NCI-H1105 treated with DMSO at 0.1 percent for 48 hours (cell line): ENCODE measurements at regions not wholly inside any gene's neighbourhood (a gene's known extent, or its start where the extent isn't known, plus 50 kb on each side); places are given as distances from the start of the nearest gene placed in this dataset.
"Not testable (repeated sequence)": the region's sequence is repeated elsewhere in the genome, so short reads cannot be mapped to it uniquely, and the experiment has no call there.

Experiments
- DNase-seq: peaks from one replicate; lab custom pipeline; 2025; lab: John Stamatoyannopoulos, UW

- DNase-seq = no peak
Measured at GRCh38 chr6:112879920-112880413, 532.8 kb downstream of the RFPL4B start.

GRCh38 chr6:112881027-112881426, 533.9 kb downstream of the RFPL4B start:
- DNase-seq = no peak

GRCh38 chr6:112881828-112882780, 535.0 kb downstream of the RFPL4B start:
- no peak for DNase-seq

- no peak for DNase-seq
Measured at GRCh38 chr6:112883095-112883494, 536.0 kb downstream of the RFPL4B start.

- DNase-seq = peak; percentile 61
Measured at GRCh38 chr6:112886415-112886814, 539.3 kb downstream of the RFPL4B start.

- not testable (repeated sequence) for DNase-seq
Measured at GRCh38 chr6:112887424-112887823, 540.3 kb downstream of the RFPL4B start.

- DNase-seq = no peak
Measured at GRCh38 chr6:112899541-112899940, 552.4 kb downstream of the RFPL4B start.

- no peak for DNase-seq
Measured at GRCh38 chr6:112903361-112903760, 556.2 kb downstream of the RFPL4B start.

GRCh38 chr6:112906726-112907125, 559.6 kb downstream of the RFPL4B start:
- DNase-seq = no peak

GRCh38 chr6:112909781-112910180, 562.7 kb downstream of the RFPL4B start:
- no peak for DNase-seq

- no peak for DNase-seq
Measured at GRCh38 chr6:112910256-112910655, 563.1 kb downstream of the RFPL4B start.

- DNase-seq = no peak
Measured at GRCh38 chr6:112911959-112912358, 564.8 kb downstream of the RFPL4B start.

GRCh38 chr6:112912416-112913101, 565.4 kb downstream of the RFPL4B start:
- DNase-seq = no peak

GRCh38 chr6:112919744-112920143, 572.6 kb downstream of the RFPL4B start:
- DNase-seq = not testable (repeated sequence)

GRCh38 chr6:112920994-112921393, 573.9 kb downstream of the RFPL4B start:
- no peak for DNase-seq

GRCh38 chr6:112923940-112924587, 576.9 kb downstream of the RFPL4B start:
- DNase-seq = no peak

GRCh38 chr6:112925702-112926101, 578.6 kb downstream of the RFPL4B start:
- DNase-seq = no peak

- DNase-seq = no peak
Measured at GRCh38 chr6:112927641-112928320, 580.7 kb downstream of the RFPL4B start.

- DNase-seq = no peak
Measured at GRCh38 chr6:112929641-112930040, 582.5 kb downstream of the RFPL4B start.

GRCh38 chr6:112931832-112932231, 584.7 kb downstream of the RFPL4B start:
- no peak for DNase-seq

- no peak for DNase-seq
Measured at GRCh38 chr6:112933947-112934346, 586.8 kb downstream of the RFPL4B start.
